ENCODE measurements at regions not wholly inside any gene's neighbourhood (a gene's known extent, or its start where the extent isn't known, plus 50 kb on each side); places are given as distances from the start of the nearest gene placed in this dataset.

DNA sequence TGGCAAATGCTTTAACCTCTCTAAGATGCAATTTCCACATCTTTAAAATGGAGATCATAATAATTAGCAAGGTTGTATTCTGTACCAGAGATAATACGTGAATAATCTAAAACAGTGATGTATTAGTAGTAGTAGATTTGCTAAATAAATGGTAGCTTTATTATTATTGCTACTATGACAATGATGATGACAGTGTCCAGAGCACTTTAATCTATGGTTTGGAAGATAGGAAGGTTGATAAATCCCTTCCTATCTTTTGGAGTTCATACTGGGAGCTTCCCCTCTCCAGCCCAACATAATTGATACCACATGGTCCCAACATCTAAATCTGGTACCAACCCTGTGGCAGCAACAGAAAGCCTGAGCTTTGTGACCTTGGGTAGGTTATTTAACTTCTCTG is 267.8 kb downstream of the FAT3 start (continued):
- TF ChIP-seq, protein P1, sequence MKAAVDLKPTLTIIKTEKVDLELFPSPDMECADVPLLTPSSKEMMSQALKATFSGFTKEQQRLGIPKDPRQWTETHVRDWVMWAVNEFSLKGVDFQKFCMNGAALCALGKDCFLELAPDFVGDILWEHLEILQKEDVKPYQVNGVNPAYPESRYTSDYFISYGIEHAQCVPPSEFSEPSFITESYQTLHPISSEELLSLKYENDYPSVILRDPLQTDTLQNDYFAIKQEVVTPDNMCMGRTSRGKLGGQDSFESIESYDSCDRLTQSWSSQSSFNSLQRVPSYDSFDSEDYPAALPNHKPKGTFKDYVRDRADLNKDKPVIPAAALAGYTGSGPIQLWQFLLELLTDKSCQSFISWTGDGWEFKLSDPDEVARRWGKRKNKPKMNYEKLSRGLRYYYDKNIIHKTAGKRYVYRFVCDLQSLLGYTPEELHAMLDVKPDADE (IDR thresholded peaks at IDR 0.05) = no peak
- TF ChIP-seq NANOG (IDR thresholded peaks at IDR 0.05; ENCODE audit: borderline replicate concordance) (no peak), ZNF331 (CRISPR knock-in tag; IDR thresholded peaks at IDR 0.05; ENCODE audit: low read depth) (no peak)

DNA sequence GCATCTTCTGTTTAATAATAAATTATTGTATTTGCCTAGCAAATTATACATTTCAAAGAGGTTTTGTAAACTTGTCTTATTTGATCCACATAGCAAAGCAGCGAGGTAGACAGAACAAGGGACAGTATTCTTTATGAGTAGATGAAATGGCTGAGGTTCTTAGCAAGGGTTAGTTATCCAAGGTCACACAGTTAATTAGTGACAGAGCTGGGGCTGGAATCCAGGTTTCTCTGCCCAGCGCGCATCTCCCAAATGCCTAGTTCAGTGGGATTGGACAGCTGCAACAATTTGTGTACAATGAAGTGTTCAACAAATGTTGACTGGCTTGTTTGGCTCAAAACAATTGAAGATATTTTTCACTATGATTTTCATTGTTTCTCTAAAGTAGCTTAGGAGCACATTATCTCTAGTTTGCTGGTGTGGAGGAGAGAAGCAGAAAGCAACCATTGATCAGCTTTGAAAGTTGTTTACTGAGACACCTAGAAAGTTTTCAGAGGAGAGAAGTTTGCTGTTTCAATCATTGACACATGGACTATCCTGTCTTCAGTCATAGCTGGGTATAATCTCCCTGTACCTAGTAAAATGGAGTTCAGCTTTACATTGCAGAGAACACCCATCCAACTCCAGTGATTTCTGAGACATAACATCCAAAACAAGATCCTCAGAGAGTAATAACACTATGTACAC is 270.6 kb downstream of the FAT3 start:
- Mint-ChIP-seq H3K9me3 (no peaks in the 10 kb centered on the region), H3K27me3 (ENCODE audit: insufficient read depth, low read depth, poor library complexity) (peaks cover 10% of the 10 kb centered on the region), H3K27ac (no peak overlapping the region), H3K4me3 (no peak overlapping the region), H3K4me1 (peaks cover 29% of the 10 kb centered on the region), H3K36me3 (ENCODE audit: low read depth) (no peaks in the 10 kb centered on the region)
- ATAC-seq (no peak), DNase-seq (ENCODE audit: low spot score) (no peak)
- Histone ChIP-seq H3K4me2 (no peak overlapping the region), H3K27ac (ENCODE audit: low read depth) (no peak overlapping the region), H3K9me2 (ENCODE audit: insufficient read depth) (no peaks in the 10 kb centered on the region), H2AFZ (no peak overlapping the region), H3K27me3 (ENCODE audit: insufficient read depth) (no peaks in the 10 kb centered on the region), H3K79me2 (replicated peaks; ENCODE audit: insufficient read depth) (peaks cover 21% of the 10 kb centered on the region), H3K4me3 (no peak overlapping the region), H3K36me3 (ENCODE audit: insufficient read depth) (no peaks in the 10 kb centered on the region), H3K4me1 (ENCODE audit: insufficient read depth) (peaks cover 10% of the 10 kb centered on the region; the same call in 1 of the 2 replicates), H4K20me1 (replicated peaks; ENCODE audit: insufficient read depth) (peaks cover 3% of the 10 kb centered on the region; the same call in 1 of the 2 replicates), H3F3A (replicated peaks; ENCODE audit: low read depth) (no peaks in the 10 kb centered on the region)
- TF ChIP-seq, protein P2, sequence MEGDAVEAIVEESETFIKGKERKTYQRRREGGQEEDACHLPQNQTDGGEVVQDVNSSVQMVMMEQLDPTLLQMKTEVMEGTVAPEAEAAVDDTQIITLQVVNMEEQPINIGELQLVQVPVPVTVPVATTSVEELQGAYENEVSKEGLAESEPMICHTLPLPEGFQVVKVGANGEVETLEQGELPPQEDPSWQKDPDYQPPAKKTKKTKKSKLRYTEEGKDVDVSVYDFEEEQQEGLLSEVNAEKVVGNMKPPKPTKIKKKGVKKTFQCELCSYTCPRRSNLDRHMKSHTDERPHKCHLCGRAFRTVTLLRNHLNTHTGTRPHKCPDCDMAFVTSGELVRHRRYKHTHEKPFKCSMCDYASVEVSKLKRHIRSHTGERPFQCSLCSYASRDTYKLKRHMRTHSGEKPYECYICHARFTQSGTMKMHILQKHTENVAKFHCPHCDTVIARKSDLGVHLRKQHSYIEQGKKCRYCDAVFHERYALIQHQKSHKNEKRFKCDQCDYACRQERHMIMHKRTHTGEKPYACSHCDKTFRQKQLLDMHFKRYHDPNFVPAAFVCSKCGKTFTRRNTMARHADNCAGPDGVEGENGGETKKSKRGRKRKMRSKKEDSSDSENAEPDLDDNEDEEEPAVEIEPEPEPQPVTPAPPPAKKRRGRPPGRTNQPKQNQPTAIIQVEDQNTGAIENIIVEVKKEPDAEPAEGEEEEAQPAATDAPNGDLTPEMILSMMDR (conservative IDR thresholded peaks at IDR 0.05; ENCODE audit: low read depth in 2 of 2) = no peak
- TF ChIP-seq ZNF114 (CRISPR knock-in tag; IDR thresholded peaks at IDR 0.05) (no peak), EZH2phosphoT487 (IDR thresholded peaks at IDR 0.05; ENCODE audit: unreplicated experiment) (no peak), CREB1 (CRISPR knock-in tag; IDR thresholded peaks at IDR 0.05; ENCODE audit: low read depth) (no peak), EZH2 (IDR thresholded peaks at IDR 0.05; ENCODE audit: low read depth, unreplicated experiment) (no peak), ZNF331 (CRISPR knock-in tag; IDR thresholded peaks at IDR 0.05; ENCODE audit: low read depth) (no peak), POLR2AphosphoS5 (IDR thresholded peaks at IDR 0.05; ENCODE audit: low read depth) (no peak), STAT1 (IDR thresholded peaks at IDR 0.05; ENCODE audit: unreplicated experiment) (no peak), NANOG (IDR thresholded peaks at IDR 0.05; ENCODE audit: borderline replicate concordance) (no peak), JUNB (IDR thresholded peaks at IDR 0.05; ENCODE audit: unreplicated experiment) (no peak)
- TF ChIP-seq, protein P3, sequence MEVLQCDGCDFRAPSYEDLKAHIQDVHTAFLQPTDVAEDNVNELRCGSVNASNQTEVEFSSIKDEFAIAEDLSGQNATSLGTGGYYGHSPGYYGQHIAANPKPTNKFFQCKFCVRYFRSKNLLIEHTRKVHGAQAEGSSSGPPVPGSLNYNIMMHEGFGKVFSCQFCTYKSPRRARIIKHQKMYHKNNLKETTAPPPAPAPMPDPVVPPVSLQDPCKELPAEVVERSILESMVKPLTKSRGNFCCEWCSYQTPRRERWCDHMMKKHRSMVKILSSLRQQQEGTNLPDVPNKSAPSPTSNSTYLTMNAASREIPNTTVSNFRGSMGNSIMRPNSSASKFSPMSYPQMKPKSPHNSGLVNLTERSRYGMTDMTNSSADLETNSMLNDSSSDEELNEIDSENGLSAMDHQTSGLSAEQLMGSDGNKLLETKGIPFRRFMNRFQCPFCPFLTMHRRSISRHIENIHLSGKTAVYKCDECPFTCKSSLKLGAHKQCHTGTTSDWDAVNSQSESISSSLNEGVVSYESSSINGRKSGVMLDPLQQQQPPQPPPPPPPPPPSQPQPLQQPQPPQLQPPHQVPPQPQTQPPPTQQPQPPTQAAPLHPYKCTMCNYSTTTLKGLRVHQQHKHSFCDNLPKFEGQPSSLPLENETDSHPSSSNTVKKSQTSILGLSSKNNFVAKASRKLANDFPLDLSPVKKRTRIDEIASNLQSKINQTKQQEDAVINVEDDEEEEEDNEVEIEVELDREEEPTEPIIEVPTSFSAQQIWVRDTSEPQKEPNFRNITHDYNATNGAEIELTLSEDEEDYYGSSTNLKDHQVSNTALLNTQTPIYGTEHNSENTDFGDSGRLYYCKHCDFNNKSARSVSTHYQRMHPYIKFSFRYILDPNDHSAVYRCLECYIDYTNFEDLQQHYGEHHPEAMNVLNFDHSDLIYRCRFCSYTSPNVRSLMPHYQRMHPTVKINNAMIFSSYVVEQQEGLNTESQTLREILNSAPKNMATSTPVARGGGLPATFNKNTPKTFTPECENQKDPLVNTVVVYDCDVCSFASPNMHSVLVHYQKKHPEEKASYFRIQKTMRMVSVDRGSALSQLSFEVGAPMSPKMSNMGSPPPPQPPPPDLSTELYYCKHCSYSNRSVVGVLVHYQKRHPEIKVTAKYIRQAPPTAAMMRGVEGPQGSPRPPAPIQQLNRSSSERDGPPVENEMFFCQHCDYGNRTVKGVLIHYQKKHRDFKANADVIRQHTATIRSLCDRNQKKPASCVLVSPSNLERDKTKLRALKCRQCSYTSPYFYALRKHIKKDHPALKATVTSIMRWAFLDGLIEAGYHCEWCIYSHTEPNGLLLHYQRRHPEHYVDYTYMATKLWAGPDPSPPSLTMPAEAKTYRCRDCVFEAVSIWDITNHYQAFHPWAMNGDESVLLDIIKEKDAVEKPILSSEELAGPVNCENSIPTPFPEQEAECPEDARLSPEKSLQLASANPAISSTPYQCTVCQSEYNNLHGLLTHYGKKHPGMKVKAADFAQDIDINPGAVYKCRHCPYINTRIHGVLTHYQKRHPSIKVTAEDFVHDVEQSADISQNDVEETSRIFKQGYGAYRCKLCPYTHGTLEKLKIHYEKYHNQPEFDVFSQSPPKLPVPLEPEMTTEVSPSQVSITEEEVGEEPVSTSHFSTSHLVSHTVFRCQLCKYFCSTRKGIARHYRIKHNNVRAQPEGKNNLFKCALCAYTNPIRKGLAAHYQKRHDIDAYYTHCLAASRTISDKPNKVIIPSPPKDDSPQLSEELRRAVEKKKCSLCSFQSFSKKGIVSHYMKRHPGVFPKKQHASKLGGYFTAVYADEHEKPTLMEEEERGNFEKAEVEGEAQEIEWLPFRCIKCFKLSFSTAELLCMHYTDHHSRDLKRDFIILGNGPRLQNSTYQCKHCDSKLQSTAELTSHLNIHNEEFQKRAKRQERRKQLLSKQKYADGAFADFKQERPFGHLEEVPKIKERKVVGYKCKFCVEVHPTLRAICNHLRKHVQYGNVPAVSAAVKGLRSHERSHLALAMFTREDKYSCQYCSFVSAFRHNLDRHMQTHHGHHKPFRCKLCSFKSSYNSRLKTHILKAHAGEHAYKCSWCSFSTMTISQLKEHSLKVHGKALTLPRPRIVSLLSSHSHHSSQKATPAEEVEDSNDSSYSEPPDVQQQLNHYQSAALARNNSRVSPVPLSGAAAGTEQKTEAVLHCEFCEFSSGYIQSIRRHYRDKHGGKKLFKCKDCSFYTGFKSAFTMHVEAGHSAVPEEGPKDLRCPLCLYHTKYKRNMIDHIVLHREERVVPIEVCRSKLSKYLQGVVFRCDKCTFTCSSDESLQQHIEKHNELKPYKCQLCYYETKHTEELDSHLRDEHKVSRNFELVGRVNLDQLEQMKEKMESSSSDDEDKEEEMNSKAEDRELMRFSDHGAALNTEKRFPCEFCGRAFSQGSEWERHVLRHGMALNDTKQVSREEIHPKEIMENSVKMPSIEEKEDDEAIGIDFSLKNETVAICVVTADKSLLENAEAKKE (CRISPR knock-in tag; IDR thresholded peaks at IDR 0.05) = no peak
- TF ChIP-seq, protein P1 (IDR thresholded peaks at IDR 0.05) = no peak

Data from GM23338 (cell line).